Stimulated activated naive B cell treated with anti-CD40 and anti-IgM and Interleukin-4, amounts not matched to agents 10 μg/mL and 1 μg/mL and 100 μg/mL, for 72 hours (primary cell): ENCODE measurements at regions not wholly inside any gene's neighbourhood (a gene's known extent, or its start where the extent isn't known, plus 50 kb on each side); places are given as distances from the start of the nearest gene placed in this dataset.

Experiments used
- ATAC-seq, 2 donors: fragments of 150-1000 bp; cut with Tn5 transposase; replicated peaks; 2 replicates each; pipeline ENCODE4 v1.10.0; 2021; ENCODE audit warnings: moderate library complexity in 1 of 2
- DNase-seq: peaks from one replicate; pipeline ENCODE4 v3.0.0; 2021
- H3K27ac Mint-ChIP-seq: one replicate; pipeline ENCODE4 v1.8.0; 2022; ENCODE audit warnings: mild to moderate bottlenecking, mixed read lengths
- H3K27me3 Mint-ChIP-seq, 2 donors: one replicate each; pipeline ENCODE4 v1.8.0; 2022; ENCODE audit warnings: mixed read lengths in 2 of 2
- H3K36me3 Mint-ChIP-seq, 2 donors: one replicate each; pipeline ENCODE4 v1.8.0; 2022; ENCODE audit warnings: mixed read lengths in 2 of 2, mild to moderate bottlenecking in 1 of 2
- H3K4me1 Mint-ChIP-seq, 2 donors: one replicate each; pipeline ENCODE4 v1.8.0; 2022; ENCODE audit warnings: mixed read lengths in 2 of 2, mild to moderate bottlenecking in 1 of 2
- H3K4me3 Mint-ChIP-seq, 2 donors: one replicate each; pipeline ENCODE4 v1.8.0; 2022; ENCODE audit warnings: mild to moderate bottlenecking in 2 of 2, mixed read lengths in 2 of 2, moderate library complexity in 1 of 2
- H3K9me3 Mint-ChIP-seq, 2 donors: one replicate each; pipeline ENCODE4 v1.8.0; 2022; ENCODE audit warnings: mixed read lengths in 2 of 2, mild to moderate bottlenecking in 1 of 2

DNA sequence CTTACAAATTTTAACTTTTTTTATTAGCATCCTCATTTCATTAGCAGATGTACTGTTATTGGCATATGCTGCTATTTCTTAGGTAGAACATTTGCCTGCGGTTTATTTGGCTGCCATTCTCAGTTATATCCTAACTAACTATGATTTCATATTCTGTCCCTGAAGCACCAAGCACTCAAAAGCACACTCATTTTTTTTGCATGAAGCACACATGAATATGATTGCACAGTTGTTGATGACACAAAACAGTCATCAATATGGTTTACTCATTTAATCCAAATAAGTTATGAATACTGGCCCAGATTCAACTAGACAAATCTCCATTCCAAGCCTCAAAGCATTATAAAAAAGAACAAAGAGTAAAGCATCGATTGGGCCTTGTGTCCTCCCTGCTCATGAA is 129.4 kb upstream of the CNTNAP5 start:
- Mint-ChIP-seq H3K4me3 (no peak overlapping the region), H3K36me3 (no peaks in the 10 kb centered on the region), H3K27me3 (no peaks in the 10 kb centered on the region), H3K27ac (no peak overlapping the region), H3K4me1 (no peaks in the 10 kb centered on the region), H3K9me3 (peaks cover 8 to 20% of the 10 kb centered on the region in 2 donors)
- no peak for DNase-seq
- ATAC-seq: no peak

- peaks cover 6 to 11% of the 10 kb centered on the region in 2 donors for H3K9me3 Mint-ChIP-seq
- ATAC-seq: no peak
- H3K4me1 Mint-ChIP-seq: no peaks in the 10 kb centered on the region
- H3K27me3 Mint-ChIP-seq: no peaks in the 10 kb centered on the region
- no peak for DNase-seq
- H3K27ac Mint-ChIP-seq: no peak overlapping the region
- no peaks in the 10 kb centered on the region for H3K36me3 Mint-ChIP-seq
- H3K4me3 Mint-ChIP-seq: no peak overlapping the region
Observed at GRCh38 chr2:123901256-123901655, 123.8 kb upstream of the CNTNAP5 start.

DNA sequence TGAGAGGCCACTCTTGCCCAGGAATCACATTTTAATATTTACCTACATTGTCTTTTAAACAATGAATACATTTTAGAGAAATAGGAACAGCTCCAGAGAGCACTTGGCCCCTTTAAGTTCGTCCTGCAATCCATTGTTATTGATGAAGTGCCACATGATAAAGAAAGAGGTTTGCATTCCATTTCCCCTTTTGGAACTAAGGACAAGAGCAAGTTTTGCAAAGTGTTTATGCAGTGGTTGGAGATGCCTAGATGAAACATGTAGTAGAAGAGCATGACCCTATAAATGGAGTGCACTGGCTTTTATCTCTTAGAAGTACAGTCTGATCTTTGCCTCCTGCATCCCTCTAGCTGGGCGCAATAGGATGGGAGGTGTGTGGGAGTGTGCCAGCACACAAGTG is 118.7 kb upstream of the CNTNAP5 start:
- Mint-ChIP-seq H3K4me1 (no peaks in the 10 kb centered on the region), H3K27ac (no peak overlapping the region), H3K4me3 (no peak overlapping the region), H3K27me3 (no peaks in the 10 kb centered on the region), H3K36me3 (no peaks in the 10 kb centered on the region), H3K9me3 (no peaks in the 10 kb centered on the region)
- DNase-seq (no peak), ATAC-seq (no peak)

- H3K4me1 Mint-ChIP-seq: peaks cover 3 to 6% of the 10 kb centered on the region in 2 donors
- peaks cover 6% of the 10 kb centered on the region in 2 donors for H3K27me3 Mint-ChIP-seq
- H3K36me3 Mint-ChIP-seq: no peaks in the 10 kb centered on the region
- H3K9me3 Mint-ChIP-seq: no peaks in the 10 kb centered on the region
- no peak overlapping the region for H3K27ac Mint-ChIP-seq
- ATAC-seq (no peak), DNase-seq (no peak)
- H3K4me3 Mint-ChIP-seq: no peak overlapping the region
Observed at GRCh38 chr2:123908522-123908921, 116.6 kb upstream of the CNTNAP5 start.

- ATAC-seq: peak in 1 of 2 donors; percentile 5
- H3K36me3 Mint-ChIP-seq: no peaks in the 10 kb centered on the region
- H3K9me3 Mint-ChIP-seq: peaks cover 0 to under 1% of the 10 kb centered on the region in 2 donors
- H3K4me3 Mint-ChIP-seq: no peak overlapping the region
- no peak for DNase-seq
- H3K27me3 Mint-ChIP-seq: peaks cover 6 to 9% of the 10 kb centered on the region in 2 donors
- peaks cover 5 to 12% of the 10 kb centered on the region in 2 donors for H3K4me1 Mint-ChIP-seq
- no peak overlapping the region for H3K27ac Mint-ChIP-seq
Observed at GRCh38 chr2:123912171-123912570, 112.9 kb upstream of the CNTNAP5 start.

GRCh38 chr2:123913143-123913735 is 111.8 kb upstream of the CNTNAP5 start:
- DNase-seq (no peak), ATAC-seq (no peak)
- H3K4me3 Mint-ChIP-seq: no peak overlapping the region
- no peaks in the 10 kb centered on the region for H3K36me3 Mint-ChIP-seq
- H3K27ac Mint-ChIP-seq: no peak overlapping the region
- H3K9me3 Mint-ChIP-seq: peaks cover 0 to 3% of the 10 kb centered on the region in 2 donors
- H3K27me3 Mint-ChIP-seq: peaks cover 6 to 9% of the 10 kb centered on the region in 2 donors
- H3K4me1 Mint-ChIP-seq: peaks cover 7 to 15% of the 10 kb centered on the region in 2 donors

- peaks cover 6 to 9% of the 10 kb centered on the region in 2 donors for H3K27me3 Mint-ChIP-seq
- no peak for DNase-seq
- no peak overlapping the region for H3K4me3 Mint-ChIP-seq
- peak in 1 of 2 donors; percentile 14 for ATAC-seq
- H3K9me3 Mint-ChIP-seq: peaks cover 0 to 3% of the 10 kb centered on the region in 2 donors
- H3K27ac Mint-ChIP-seq: no peak overlapping the region
- no peaks in the 10 kb centered on the region for H3K36me3 Mint-ChIP-seq
- peaks cover 7 to 15% of the 10 kb centered on the region in 2 donors for H3K4me1 Mint-ChIP-seq
Observed at GRCh38 chr2:123915380-123915779, 109.7 kb upstream of the CNTNAP5 start.

DNA sequence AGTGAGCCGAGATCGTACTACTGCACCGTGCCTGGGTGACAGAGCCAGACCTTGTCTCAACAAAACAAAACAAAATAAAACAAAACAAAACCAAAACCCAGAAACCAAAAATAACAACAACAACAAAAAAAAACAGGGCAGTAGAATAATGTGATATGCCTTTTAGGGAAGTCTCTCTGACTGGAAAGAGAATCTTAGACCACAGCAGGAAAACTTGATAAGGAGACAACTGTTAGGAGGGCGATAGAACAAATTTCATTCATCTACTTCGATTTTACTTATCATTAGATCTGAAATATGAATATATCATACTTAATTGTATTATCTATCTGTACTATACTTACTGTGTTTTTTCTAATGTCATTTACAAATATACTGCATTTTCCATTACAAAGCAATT is 109.0 kb upstream of the CNTNAP5 start:
- no peak overlapping the region for H3K27ac Mint-ChIP-seq
- ATAC-seq (no peak), DNase-seq (no peak)
- H3K36me3 Mint-ChIP-seq: no peaks in the 10 kb centered on the region
- H3K27me3 Mint-ChIP-seq: peaks cover 6 to 9% of the 10 kb centered on the region in 2 donors
- no peak overlapping the region for H3K4me3 Mint-ChIP-seq
- H3K4me1 Mint-ChIP-seq: peaks cover 7 to 15% of the 10 kb centered on the region in 2 donors
- H3K9me3 Mint-ChIP-seq: peaks cover 0 to 5% of the 10 kb centered on the region in 2 donors

DNA sequence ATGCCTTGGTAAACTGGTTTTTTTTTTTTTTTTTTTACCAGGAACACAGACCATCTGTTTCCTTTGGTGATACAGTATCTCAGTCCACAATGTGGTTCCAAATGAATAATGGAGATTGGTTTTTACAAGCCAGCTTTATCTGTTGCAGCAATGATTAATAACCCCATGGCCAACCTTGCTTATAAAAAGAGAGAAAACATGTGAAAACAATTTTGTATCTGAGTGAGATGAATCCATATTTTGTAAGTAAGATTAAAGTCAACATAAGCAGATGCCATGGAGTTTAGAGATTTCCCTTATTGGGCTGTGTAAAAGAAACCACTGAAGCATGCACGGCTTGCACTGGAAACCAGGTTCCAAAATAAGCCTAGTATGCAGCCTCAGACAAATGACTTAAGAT is 108.6 kb upstream of the CNTNAP5 start:
- no peak for DNase-seq
- Mint-ChIP-seq H3K4me3 (no peak overlapping the region), H3K27me3 (peaks cover 6 to 9% of the 10 kb centered on the region in 2 donors), H3K27ac (no peak overlapping the region), H3K36me3 (no peaks in the 10 kb centered on the region), H3K4me1 (peaks cover 7 to 15% of the 10 kb centered on the region in 2 donors), H3K9me3 (peaks cover 0 to 5% of the 10 kb centered on the region in 2 donors)
- ATAC-seq: no peak

GRCh38 chr2:123917241-123917640 is 107.8 kb upstream of the CNTNAP5 start:
- H3K4me3 Mint-ChIP-seq: no peak overlapping the region
- H3K27me3 Mint-ChIP-seq: peaks cover 6 to 9% of the 10 kb centered on the region in 2 donors
- no peak overlapping the region for H3K27ac Mint-ChIP-seq
- no peak for DNase-seq
- peaks cover 7 to 15% of the 10 kb centered on the region in 2 donors for H3K4me1 Mint-ChIP-seq
- no peak for ATAC-seq
- H3K9me3 Mint-ChIP-seq: peaks cover under 1 to 5% of the 10 kb centered on the region in 2 donors
- H3K36me3 Mint-ChIP-seq: no peaks in the 10 kb centered on the region

DNA sequence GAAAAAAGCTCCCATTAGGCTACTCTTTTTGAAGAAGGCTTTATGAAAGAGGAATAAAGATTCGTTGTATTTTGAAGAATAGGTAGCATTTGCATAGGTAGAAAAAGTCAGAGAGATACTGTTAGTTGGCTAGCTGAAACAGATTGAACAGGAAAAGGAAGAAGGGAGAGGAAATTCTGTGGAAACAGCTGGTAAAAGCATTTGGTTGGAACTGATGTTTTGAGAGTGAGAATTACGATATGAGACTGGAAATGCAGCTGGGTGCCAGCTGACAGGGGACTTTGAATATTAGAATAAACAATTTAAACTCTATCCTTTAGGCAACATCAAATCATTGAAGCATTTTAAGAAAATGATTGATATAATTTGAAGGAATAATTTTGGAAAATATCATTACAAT is 96.7 kb upstream of the CNTNAP5 start:
- Mint-ChIP-seq H3K9me3 (peaks cover 4 to 12% of the 10 kb centered on the region in 2 donors), H3K4me3 (no peak overlapping the region), H3K4me1 (no peaks in the 10 kb centered on the region), H3K27ac (no peak overlapping the region), H3K27me3 (no peaks in the 10 kb centered on the region), H3K36me3 (no peaks in the 10 kb centered on the region)
- DNase-seq: no peak
- no peak for ATAC-seq

DNA sequence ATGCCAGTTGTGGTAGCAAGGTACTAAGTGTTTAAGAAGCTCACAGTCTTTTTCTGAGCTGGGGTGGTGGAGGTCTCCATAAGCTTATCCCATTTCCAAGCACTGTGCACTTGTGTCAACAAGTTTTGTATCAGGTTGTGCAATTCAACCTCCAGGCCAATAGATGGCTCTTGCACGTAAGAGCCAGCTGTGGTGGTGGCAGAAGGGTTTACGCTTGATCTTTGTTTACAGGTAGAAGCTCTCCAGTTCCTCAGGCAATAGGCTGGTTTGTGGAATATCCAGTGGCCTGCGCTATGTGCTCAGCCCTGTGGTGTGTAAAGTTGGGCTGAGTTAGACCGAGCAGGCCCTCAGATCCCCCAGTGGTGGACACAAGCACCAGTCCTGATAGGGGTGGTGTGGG is 89.7 kb upstream of the CNTNAP5 start:
- ATAC-seq: no peak
- no peak for DNase-seq
- Mint-ChIP-seq H3K36me3 (no peaks in the 10 kb centered on the region), H3K27me3 (no peaks in the 10 kb centered on the region), H3K9me3 (peaks cover 3 to 4% of the 10 kb centered on the region in 2 donors), H3K4me3 (no peak overlapping the region), H3K4me1 (no peaks in the 10 kb centered on the region), H3K27ac (no peak overlapping the region)

GRCh38 chr2:123953846-123954245 is 71.2 kb upstream of the CNTNAP5 start:
- Mint-ChIP-seq H3K4me1 (no peaks in the 10 kb centered on the region), H3K27ac (no peak overlapping the region), H3K36me3 (no peaks in the 10 kb centered on the region), H3K27me3 (no peaks in the 10 kb centered on the region), H3K9me3 (no peaks in the 10 kb centered on the region), H3K4me3 (no peak overlapping the region)
- no peak for ATAC-seq
- no peak for DNase-seq

GRCh38 chr2:123958011-123958410 is 67.1 kb upstream of the CNTNAP5 start:
- H3K4me1 Mint-ChIP-seq: no peaks in the 10 kb centered on the region
- H3K9me3 Mint-ChIP-seq: no peaks in the 10 kb centered on the region
- no peak for DNase-seq
- H3K36me3 Mint-ChIP-seq: no peaks in the 10 kb centered on the region
- ATAC-seq: no peak
- H3K4me3 Mint-ChIP-seq: no peak overlapping the region
- no peaks in the 10 kb centered on the region for H3K27me3 Mint-ChIP-seq
- H3K27ac Mint-ChIP-seq: no peak overlapping the region

- Mint-ChIP-seq H3K9me3 (peaks cover 0 to 2% of the 10 kb centered on the region in 2 donors), H3K36me3 (no peaks in the 10 kb centered on the region), H3K27me3 (no peaks in the 10 kb centered on the region), H3K4me3 (no peak overlapping the region), H3K27ac (no peak overlapping the region), H3K4me1 (no peaks in the 10 kb centered on the region)
- no peak for DNase-seq
- ATAC-seq: no peak
Observed at GRCh38 chr2:123961576-123961975, 63.5 kb upstream of the CNTNAP5 start.
